ENCODE measurements at regions not wholly inside any gene's neighbourhood (a gene's known extent, or its start where the extent isn't known, plus 50 kb on each side); places are given as distances from the start of the nearest gene placed in this dataset.
"Not testable (repeated sequence)": the region's sequence is repeated elsewhere in the genome, so short reads cannot be mapped to it uniquely, and the experiment has no call there.

DNA sequence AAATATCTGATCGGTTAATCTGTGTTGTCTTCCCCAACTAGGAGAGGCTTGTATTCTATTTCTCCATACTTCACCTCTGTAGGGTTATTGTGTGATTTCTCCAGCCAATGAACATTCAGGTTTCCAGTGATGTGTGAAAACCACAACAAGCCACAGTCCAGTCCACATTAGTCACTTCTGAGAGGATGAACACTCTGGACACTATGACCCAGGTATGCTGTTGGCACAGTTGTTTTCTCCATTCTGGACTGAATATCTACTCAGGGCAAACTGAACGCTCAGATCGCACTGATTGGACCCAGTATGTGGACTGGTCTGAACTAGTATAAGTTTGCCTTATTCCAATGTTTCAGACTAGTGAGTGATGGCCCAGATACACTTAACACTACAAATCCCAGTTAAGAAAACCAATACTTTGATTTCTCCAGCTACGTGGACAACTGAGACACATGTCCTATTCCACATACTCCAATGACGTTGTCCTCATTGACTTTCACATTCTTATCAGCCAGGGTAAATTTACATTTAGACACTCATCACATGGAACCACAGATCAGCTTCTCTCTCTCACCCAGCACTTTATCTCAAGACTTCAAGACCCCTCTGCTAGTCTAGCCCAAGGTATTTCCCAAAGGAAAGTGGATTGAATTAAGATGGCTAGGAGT, 587.4 kb upstream of the SGO1 start:
- no peak overlapping the region for H3K27ac ChIP-seq
- no peak overlapping the region for H3K4me3 ChIP-seq

DNA sequence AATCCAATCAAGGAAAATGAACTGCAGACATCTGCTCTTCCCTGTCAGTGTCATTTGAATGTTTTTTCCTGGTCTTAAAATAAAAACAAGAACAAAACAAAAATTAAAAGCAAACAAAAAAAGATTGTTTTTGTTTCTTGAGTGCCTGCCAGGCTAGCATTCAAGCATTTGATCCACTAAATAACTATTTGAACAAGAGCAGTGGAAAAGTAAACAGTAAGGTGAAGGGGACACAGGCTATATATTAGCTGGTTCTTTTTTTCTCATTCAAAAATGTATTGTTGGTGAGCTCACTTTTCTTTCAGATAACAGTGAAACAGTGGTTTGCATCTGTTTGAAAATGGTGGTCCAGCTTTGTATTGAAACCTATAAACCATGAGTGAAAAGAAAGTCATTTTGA, 586.9 kb upstream of the SGO1 start:
- no peak overlapping the region for H3K4me3 ChIP-seq
- no peak overlapping the region for H3K27ac ChIP-seq

DNA sequence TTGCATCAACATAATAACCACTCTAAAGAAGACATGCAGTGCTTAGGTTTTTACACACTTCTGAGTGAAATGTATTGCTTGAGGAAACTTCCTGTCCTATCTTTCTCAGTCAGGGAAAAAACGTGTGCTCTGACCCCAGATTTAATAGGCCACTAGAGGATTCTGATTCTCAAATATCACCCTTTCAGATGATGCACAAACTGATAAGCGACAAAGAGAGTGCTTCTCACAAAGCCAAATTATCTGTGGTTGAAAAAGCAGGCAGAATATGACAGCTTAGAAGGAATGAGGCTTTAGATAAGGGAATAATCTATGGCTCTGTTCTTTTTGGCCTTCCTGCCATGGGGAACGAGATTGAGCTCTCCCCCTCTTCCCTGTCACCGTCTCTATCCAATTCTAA, 583.4 kb upstream of the SGO1 start:
- H3K4me3 ChIP-seq, result no peak overlapping the region
- no peak overlapping the region for H3K27ac ChIP-seq

DNA sequence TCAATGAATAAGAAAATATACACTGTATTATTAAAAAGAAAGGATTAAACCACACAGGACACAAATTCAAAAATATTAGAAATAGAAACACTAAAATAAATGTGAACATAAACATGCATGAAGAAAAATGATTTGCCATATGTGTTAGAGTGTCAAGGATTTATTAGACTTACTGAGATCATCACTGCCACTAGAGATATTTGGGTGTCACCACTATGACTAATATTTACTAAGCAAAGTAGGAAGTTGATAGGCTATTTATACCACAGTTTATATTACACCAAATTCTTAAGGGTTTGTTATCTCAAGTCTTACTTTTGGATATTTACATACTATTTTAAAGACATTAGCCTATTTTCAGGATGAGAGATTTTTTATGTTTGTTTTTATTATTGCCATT, 575.0 kb upstream of the SGO1 start:
- Histone ChIP-seq H3K4me3 (no peak overlapping the region), H3K27ac (no peak overlapping the region)

- no peak overlapping the region for H3K27ac ChIP-seq
- H3K4me3 ChIP-seq, result no peak overlapping the region
These were observed 566.4 kb upstream of the SGO1 start for GRCh38 chr3:20752416-20752815.

- H3K27ac ChIP-seq, result no peak overlapping the region
- no peak overlapping the region for H3K4me3 ChIP-seq
These were observed 565.3 kb upstream of the SGO1 start for GRCh38 chr3:20751296-20751695.

- no peak overlapping the region for H3K27ac ChIP-seq
- no peak overlapping the region for H3K4me3 ChIP-seq
These were observed 561.7 kb upstream of the SGO1 start for GRCh38 chr3:20747741-20748140.

DNA sequence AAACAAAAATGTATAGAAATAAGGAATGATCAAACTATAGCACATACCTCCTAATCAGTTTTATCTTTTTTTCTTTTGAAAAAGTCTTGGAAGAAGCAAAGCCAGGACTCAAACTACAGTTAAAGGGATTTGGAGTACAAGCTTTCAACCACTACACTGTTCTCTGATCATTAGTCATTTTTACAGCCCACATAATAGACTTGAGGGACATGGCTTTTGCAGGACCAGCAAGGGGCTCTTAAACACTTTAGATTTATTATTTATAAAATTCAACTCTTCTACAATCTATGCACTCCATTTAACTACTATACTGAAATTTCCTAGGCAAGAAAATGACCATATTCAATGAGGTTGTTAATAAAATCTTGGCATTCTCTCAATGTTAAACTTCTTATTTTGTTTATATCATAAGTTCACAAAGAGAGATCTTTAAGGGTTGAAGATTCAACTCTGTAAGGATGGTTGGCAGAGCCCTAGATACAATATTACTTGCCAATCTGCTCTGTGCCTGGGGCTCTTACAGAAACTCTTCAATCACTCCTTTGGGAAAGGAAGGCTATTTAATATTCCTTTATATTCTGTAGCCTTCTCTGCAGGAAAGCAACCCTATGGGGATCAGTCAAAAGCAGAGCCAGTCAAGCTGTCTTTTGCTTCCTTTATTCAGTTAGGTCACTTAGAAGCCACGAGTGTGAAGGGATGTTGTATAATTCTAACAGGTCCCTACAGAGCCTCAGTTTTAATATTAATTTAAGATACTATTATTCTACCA, 557.7 kb upstream of the SGO1 start:
- Histone ChIP-seq H3K27ac (no peak overlapping the region), H3K4me3 (no peak overlapping the region)

GRCh38 chr3:20742903-20743552, 557.0 kb upstream of the SGO1 start:
- Histone ChIP-seq H3K27ac (no peak overlapping the region), H3K4me3 (no peak overlapping the region)

GRCh38 chr3:20741381-20741780, 555.4 kb upstream of the SGO1 start:
- Histone ChIP-seq H3K27ac (no peak overlapping the region), H3K4me3 (no peak overlapping the region)

GRCh38 chr3:20739814-20740213, 553.8 kb upstream of the SGO1 start:
- H3K27ac ChIP-seq, result no peak overlapping the region
- H3K4me3 ChIP-seq, result no peak overlapping the region

GRCh38 chr3:20736287-20736852, 550.4 kb upstream of the SGO1 start:
- no peak overlapping the region for H3K27ac ChIP-seq
- no peak overlapping the region for H3K4me3 ChIP-seq

DNA sequence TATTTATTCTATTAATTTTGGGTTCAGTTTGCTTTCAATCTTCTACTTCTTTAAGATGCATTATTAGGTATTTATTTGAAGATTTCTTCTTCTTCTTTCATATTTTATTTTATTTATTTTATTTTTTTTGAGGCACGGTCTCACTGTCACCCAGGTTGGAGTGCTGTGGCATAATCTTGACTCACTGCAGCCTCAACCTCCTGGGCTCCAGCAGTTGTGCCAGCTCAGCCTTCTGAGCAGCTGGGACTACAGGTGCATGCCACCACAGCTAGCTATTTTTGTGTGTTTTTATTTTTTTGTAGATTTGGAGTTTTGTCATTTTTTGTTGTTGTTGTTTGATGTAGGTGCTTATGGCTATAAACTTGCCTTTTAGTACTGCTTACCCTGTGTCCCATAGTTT, 543.2 kb upstream of the SGO1 start:
- Histone ChIP-seq H3K4me3 (no peak overlapping the region), H3K27ac (no peak overlapping the region)

DNA sequence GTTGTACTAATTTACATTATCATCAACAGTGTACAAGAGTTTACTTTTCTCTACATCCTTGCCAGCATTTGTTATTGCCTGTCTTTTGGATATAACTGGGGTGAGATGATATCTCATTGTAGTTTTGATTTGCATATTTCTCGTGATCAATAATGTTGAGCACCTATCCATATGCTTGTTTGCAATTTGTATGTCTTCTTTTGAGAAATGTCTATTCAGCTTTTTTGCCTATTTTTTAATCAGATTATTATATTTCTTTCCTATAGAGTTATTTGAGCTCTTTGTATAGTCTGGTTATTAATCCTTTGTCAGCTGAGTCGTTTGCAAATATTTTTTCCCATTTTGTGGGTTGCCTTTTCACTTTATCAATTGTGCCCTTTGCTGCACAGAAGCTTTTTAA, 540.8 kb upstream of the SGO1 start:
- no peak overlapping the region for H3K27ac ChIP-seq
- H3K4me3 ChIP-seq, result no peak overlapping the region

- no peak overlapping the region for H3K27ac ChIP-seq
- no peak overlapping the region for H3K4me3 ChIP-seq
These were observed 538.2 kb upstream of the SGO1 start for GRCh38 chr3:20724241-20724640.

- H3K27ac ChIP-seq, H3K4me3 ChIP-seq: not testable (repeated sequence)
These were observed 530.4 kb upstream of the SGO1 start for GRCh38 chr3:20716425-20716824.

GRCh38 chr3:20701641-20702040, 515.6 kb upstream of the SGO1 start:
- no peak overlapping the region for H3K27ac ChIP-seq
- H3K4me3 ChIP-seq, result no peak overlapping the region

- H3K4me3 ChIP-seq, result no peak overlapping the region
- no peak overlapping the region for H3K27ac ChIP-seq
These were observed 514.7 kb upstream of the SGO1 start for GRCh38 chr3:20700714-20701113.

DNA sequence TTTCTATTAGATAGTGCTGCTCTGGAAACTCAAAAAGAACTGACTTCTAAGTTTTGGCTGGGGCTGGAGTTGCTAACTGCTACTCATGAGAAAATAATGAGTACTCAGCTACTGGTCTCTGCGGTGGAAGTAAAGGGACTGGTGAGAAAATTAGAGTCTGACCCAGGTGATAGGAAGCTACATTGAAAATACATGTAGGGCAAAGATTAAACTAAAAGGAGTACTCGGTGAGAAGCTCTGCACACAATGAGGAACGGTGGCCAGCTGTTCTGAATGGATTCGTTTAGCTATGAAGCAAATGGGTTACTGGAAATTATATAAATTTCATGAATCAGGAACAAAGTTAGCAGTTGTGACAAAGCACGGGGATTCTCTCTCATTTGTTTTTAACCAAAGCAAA, 512.9 kb upstream of the SGO1 start:
- H3K27ac ChIP-seq, result no peak overlapping the region
- H3K4me3 ChIP-seq, result no peak overlapping the region

- Histone ChIP-seq H3K27ac (no peak overlapping the region), H3K4me3 (no peak overlapping the region)
These were observed 510.6 kb upstream of the SGO1 start for GRCh38 chr3:20696388-20697150.

Data from skin epidermis (tissue), 12 donors.